GM21381 (cell line): ENCODE measurements at regions not wholly inside any gene's neighbourhood (a gene's known extent, or its start where the extent isn't known, plus 50 kb on each side); places are given as distances from the start of the nearest gene placed in this dataset.

ENCODE experiments used
- ATAC-seq: cut with Tn5 transposase; IDR thresholded peaks from one replicate; pipeline ENCODE4 v1.9.1; 2021; ENCODE audit warnings: mild to moderate bottlenecking, moderate library complexity; ENCODE audit not compliant: unreplicated experiment

DNA sequence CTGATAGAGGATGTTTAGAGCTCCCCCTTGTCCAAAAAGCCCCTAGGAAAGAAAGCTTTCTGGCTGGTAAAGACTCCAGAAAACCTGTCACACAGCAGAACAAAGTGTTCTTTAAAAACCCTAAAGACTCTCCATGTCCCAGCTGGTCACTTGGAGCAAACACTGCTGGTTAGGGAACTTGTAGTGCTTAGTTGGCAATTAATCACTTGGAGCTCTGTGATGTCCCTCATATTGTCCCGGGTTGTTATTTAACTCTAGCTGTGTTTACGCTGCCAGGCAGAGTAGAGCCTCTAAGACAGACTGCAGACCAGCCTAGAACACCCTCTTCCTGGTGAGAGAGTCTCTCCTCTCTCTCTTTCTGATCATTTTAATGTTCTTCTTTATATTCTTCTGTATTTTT is 267.3 kb downstream of the BCOR start:
- ATAC-seq, result no peak

DNA sequence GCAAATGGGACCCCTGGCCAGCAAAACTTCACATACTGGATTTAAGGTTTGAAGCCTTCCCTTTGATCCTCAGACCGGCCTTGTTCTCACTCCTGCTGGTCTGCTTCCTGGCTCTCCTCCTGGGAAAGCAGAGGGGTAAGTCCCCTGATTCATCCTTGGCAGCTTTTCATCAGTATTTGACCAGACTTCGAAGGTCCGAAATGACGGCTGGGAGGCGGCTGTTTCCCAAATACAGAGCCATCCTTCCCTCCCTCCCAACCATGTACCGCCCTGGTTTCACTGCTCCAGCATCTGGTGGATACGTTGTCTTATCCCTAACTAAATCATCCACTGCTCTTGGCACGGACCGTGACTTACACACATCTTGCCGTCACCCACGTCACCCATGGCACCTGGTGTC is 265.5 kb downstream of the BCOR start:
- ATAC-seq, result no peak

DNA sequence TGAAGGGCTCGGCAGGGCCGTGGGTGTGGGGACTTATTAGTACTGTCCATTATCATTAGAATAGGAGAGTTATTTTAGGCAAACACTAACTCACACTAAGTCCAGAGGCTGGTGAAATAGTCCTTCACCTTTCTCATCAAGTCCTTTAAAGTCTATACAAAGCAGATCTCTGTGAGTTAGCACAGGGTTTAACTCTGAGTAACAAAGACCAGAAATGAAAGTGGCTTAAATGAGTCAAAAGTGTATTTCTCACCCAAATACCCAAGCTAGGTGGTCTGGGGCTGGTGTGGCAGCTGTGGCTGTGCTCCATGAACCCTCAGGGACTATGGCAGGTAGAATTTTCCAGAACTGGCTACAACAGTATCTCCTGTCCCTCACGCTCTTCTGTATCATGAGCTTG is 263.2 kb downstream of the BCOR start:
- ATAC-seq, result no peak

DNA sequence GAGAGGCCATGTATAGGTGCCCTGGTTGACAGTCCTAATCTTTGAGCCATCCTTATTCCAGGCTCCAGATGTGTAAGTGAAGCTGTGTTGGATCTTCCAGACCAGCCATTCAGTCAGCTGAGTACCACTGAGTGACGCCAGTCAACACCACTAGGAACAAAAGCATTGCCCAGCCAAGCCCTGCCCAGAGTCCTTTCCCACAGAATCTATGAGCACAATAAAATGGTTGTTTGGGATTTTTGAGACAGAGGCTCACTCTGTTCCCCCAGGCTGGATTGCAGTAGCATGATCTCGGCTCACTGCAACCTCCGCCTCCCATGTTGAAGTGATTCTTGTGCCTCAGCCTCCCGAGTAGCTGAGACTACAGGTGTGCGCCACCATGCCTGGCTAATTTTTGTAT is 262.5 kb downstream of the BCOR start:
- ATAC-seq, result no peak

DNA sequence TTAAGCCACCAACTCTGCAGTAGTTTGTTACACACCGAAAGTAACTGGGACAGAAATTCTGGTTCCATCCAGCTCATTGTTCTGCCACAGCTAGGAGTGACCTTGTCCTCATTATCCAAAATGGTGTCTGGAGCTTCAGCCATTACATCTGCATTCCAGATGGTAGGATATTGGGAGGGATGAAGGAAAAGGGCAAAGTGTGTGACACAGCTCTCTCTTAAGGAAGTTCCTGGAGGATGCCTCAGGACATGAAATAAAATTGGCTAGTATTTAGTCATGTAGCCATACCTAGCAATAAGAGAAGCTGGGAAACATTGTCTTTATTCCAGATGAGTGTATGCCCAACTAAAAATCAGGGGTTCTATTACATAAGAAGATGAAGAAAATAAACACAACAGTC is 262.0 kb downstream of the BCOR start:
- ATAC-seq, result no peak

DNA sequence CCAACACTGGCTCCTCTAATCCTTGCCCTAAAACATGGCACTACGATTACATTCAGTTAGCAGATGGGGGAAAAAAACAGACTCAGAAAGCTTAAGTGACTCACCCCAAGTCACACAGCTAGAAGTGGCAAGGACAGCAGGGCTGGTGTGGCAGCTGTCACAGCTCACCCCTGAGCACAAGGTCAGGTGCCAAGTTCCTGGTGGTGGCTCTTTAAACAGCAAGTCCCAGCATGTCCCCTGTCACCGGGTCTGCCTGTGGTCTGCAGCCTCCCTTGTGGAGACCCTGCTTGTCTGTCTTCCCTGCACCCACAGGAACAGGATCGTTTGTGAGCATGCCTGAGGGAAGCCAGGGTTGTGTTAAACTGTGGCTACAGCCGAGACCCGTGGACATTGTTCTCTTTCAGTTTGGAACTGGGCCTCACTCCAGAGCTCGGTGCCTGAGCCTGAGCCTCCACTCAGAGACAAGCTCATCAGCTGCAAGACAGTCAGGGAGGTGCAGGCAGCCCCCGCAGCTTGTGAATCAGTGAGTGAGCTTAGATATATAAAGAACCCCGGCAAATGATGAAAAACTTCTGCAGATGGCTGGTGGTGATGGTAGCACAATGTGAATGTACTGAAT is 260.8 kb downstream of the BCOR start:
- no peak for ATAC-seq

DNA sequence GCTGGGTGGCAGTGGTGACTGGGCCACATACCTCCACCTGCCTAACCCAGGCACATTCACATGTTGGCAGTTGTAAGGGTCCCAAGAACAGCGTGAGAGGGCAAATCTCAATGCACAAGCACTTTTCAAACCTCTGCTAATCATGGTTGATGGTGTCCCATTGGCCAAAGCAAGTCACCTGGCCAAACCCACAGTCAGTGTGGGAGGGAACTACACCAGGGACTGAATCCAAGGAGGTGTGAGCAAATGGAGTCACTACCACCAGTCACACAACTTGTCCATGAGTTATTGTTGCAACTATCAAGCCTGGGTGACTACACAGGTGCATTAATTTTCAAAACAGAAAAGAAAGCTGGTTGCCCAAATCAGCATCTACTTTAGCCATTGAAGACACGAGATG is 260.1 kb downstream of the BCOR start:
- no peak for ATAC-seq

DNA sequence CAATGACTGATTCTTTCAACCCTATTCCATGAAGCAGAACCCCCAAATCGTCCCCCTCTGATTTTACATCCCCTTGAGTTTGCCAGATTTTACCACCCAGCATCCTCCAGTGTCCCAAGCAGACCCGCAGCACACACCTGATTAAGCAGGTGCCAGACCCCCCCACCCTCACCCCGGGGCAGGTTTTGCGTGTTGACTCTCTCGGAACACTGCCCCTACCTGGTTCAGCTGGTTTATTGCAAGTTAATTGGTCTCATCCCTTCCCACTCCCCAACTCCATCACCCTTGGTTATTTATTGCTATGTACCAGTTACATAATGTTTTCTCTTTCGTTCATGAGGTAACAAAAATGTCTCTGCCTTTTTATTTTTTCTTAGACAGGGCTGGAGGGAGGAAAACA is 258.4 kb downstream of the BCOR start:
- ATAC-seq, result no peak

DNA sequence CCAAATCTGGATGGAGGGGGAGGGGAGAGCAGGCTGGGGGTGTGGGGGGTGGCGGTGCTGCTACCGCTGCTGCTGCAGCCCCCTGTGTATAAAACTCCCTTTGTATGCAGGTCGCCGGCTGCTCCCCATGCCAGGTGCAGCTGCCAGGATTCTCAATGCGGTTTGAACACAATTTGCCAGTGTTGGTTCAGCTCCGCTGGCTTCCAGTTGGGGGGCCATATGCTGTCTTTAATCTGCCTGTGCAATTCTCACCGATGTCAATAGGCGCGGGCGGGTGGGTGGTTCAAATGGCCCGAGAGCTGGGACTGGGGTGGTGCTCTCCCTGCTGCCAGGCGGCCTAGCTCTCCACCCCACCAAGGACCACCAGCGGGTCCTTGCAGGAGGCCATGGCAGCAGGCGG is 257.6 kb downstream of the BCOR start:
- no peak for ATAC-seq

DNA sequence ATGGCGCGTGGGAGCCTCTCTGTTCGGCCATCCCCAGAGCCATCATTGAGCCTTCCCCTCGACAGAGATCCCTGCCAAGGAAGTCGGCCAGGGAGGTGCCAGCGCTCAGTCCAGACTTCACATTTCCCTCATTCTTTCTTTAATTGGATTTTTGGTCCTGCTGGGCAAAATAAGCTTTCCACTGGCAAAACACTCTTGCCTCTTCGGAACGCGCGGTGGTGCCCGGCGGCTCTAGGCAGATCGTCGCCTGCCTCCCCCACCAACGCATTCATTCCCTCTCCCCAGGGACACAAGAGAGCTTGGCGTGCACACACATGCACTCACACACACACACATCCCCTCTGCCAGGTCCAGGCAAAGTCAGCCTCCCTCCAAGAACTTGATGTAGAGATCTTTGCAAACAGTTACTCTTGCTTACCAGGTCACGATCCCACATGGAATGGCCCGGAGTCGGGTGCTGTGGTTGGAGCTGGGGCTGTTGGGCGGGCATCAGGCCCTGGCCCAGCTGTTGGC is 257.1 kb downstream of the BCOR start:
- ATAC-seq, result no peak

DNA sequence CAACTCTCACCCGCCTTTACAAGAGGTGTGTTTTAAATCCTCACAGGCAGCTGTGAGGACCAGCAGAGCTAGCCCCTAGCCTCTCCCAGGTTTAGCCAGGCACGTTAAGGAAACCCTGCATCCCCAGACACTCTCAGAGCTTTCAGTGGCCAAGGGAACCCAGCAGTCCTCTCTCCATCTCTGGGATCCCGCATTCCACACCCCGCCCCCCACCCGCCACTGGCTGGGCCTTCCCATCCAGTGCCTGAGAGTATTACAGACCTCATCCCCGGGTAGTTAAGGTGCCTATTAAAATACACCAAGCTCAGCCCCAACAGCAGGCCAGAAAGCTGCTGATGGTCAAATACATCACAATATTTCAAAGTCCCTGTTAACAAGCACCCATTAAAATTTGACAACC is 256.2 kb downstream of the BCOR start:
- ATAC-seq, result no peak

DNA sequence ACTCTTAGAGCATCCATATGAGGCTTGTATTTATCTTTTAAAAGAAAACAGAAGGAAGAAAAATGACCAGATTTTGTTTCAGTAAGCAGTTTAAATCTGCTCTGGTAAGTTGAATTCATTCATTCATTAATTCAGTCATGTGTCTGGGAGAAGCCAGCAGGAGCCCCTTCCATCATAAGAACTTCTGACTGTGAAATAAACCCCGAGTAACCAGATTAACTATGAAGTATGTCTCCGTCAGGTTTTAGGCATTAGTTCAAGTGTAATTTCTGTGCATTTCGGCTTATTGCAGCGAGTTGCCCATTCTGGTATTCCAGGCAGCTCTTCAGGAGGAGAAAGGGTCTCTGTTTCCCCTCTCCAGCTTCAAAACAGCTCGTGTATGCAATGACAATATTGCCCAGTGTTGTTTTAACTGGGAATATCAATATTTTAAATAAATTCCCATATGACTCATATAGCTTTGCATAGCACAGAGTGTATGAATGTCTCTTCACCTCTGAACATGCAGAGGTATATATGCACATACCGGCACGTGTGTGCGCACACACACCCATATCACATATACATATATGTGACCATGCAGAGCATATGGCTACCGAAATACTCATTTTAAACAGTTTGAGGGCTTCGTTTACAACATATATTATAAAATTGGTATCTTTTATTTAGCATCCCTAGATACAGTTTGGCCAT is 255.3 kb downstream of the BCOR start:
- no peak for ATAC-seq

DNA sequence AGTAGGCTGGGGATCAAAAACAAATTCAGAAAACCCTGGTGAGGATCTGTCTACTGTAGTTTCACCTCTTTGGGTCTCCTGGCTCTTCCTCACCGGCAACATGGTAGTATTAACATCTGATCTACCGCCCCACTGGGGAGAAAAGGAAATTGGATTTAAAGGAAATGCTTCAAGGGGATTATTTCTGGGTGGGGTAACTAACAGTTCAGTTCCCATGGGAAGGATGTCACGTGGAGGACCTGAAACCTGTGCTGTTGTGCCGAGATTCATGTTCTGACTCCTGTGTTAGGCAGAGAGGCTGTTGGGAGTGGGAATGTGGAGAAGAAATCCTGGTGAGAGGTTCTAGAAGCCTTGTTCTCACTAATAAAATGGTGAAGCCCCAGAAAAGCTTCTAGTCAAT is 254.4 kb downstream of the BCOR start:
- ATAC-seq, result no peak

DNA sequence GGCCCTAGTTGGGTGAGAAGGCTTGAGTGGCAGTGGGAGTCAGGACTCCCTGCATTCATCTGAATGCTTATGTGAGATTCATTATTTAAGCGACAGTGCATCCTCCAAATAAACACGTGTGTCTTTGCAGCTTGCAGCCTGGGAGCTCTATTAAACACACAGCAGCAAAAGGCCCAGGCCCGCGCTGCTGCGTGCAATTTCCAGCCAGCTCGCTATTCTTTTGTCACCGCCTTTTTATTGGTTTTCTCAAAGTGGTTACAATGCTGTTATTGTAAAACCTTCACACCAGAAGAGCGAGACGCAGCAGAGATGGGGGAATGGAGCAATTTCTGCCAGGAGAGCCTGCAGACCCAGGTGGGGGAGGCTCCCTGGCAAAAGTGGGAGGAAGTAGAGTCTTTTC is 252.5 kb downstream of the BCOR start:
- no peak for ATAC-seq

DNA sequence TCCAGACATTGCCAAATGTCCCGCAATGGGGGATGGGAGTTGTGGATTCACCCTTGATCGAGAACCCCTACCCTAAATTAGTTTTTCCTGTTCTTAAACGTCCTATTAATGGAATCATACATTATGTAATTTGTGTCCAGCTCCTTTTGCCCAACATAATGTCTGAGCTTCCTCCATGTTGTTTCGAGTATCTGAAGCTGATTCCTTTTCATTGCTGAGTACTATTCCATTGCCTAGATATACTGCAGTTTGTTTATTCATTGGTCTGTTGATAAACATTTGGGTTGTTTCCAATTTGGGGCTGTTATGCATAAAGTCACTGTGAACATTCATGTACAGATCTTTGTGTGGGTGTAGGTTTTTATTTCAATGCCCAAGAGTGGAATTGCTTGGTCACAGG is 251.3 kb downstream of the BCOR start:
- no peak for ATAC-seq

DNA sequence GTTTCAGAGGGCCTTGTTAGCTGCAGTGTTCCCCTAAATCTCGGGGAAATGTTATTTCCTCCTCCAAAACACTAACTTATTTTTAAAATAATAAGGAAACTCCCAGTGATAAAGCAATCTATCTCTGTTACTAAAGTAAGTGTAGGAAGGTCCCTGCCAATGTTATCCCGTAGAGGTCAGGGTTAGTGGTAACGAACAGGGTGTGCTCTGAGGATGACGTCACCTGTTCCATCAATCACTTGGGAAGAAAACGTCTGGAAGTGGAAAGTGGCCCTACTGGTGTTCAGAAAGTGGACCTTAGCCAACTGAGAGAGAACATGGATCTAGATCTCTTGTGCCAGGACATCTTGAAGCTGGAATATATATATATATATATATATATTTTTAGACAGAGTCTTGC is 249.5 kb downstream of the BCOR start:
- no peak for ATAC-seq

DNA sequence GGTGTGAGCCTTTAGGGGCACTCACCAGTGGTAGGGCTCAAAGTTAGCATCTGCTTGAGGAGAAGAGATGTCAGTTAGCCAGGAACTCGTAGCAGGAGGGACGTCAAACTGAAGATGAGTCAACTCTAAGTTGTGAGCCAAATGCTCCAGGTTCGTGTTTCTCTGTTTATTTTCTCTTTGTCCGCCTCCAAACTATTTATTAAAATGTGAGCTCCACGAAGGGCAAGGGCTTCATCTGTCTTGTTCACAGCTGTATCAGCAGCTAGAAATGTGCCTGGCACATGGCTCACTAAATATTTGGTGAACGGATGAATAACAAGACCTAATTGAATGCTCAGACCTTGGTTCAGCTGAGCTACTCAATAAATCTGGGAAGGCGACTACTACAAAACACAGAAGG is 248.9 kb downstream of the BCOR start:
- no peak for ATAC-seq

DNA sequence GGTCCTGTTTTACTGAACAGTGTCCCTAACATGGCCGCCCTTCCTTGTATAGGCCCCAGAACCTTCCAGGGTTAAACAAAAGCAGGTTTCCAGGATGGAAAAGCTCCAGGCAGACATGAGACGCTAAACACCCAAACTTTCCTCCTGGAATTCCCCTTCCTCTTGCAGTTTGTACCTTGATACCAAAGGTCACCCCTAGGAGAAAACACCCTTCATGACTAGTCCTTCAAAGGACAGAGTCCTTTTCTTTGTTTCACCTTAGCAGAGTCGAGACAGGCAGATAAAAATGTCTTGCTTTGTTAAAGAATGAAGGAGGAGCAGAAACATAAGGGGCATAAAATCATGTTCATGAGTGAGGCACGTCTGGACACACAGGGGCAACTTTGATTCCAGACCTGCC is 247.5 kb downstream of the BCOR start:
- no peak for ATAC-seq

DNA sequence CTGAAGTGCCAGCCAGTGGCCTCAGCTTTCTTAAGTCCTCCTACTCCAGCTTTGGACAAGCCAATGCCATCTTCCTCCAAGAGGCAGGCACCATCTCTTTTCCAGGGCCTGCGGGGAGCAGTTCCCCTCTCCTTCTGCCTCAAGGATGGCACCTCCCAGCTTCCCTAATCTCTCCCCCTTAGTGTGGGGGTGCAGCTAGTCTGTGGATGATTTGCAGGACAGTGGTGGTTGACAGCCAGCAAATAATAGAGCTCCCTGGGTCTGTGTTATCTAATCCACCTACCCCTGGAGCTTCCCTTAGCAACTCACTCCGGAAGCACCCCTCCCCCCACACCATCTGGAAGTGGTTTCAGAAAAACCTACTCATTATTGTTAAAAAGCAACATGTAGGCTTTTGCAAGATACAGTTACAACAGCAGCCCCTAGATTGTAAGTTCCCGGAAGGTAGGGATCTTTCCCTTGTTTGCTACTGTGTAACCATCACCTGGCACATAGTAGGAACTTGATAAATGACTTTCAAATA is 247.1 kb downstream of the BCOR start:
- no peak for ATAC-seq

DNA sequence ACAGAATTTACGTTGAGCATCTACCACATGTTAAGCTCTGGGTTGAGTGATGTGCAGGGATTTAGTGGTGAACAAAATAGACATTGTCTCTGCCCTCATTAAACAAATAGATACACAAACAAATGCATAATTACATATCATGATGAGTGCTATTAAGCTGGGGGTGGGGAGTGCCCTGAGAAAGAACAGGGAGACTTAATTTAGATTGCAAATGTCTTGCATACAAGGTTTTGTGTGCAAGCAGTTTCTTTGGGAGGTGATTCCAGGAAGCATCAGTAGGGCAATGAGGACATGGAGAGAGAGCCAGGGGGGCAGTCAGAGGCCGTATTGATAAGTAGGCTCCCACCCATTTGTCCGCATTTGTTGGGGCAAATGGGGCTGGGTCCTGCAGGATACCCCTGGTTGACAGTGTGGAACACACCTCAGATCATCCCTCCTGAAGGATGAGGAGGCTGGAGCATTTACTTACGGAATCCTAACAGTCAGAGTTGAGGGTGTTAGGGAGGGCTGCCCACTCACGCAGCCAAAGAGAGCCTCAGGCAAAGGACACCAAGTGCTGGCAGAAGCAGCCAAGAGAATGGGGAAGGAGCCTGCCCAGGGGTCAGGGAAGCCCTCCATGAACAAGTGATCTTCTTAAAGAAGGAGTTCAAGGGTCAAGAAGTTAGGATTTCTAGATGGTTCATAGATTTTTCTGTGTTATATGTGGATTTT is 245.9 kb downstream of the BCOR start:
- no peak for ATAC-seq

DNA sequence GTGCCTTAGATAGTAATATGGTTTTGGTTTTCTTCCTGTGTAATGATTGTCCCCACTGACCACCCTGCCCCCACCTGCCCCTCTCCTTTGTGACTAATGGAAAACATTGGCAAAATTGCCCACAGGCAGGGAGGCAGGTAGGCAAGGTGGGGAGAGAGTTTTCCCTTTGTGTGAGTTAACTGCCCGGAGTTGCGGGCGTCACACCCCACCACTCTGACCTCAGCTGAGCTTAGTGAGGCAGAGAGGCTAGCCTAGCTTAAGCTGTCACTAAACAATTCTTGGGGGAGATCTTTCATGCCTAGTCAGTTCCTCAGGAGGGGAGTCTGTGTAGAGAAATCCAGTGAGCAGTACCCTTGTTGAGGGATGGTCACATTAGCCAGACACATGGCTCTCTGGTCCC is 245.3 kb downstream of the BCOR start:
- ATAC-seq, result no peak

DNA sequence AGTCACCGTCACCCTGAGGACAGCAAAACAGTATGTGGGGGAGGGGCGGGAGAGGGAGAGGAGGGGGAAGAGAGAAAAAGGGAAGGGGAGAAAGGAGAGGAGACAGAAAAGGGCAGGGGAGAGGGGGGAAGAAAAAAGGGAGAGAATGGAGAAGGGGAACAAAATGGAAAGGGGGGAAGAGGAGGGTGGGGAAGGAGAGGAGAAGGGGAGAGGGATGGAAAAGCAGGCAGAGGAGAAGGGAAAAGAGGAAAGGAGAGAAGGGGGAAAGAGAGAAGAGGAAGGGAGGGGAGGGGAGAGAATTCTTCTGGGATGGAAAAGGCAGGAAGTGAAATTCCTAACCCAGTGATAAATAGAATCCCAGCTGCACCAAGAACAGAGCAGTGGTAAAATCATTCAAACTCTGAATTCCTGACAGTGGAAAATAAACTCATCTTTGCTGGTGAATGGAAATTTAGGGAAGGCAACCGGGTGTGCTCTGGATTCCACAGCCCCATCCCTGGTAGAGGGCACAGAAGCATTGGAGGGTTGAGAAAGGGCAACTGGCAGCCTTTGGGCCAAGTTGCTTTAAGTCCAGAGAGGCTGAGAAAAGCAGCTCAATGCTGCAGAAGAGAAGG is 244.2 kb downstream of the BCOR start:
- no peak for ATAC-seq
